ENCODE measurements at regions not wholly inside any gene's neighbourhood (a gene's known extent, or its start where the extent isn't known, plus 50 kb on each side); places are given as distances from the start of the nearest gene placed in this dataset.

DNA sequence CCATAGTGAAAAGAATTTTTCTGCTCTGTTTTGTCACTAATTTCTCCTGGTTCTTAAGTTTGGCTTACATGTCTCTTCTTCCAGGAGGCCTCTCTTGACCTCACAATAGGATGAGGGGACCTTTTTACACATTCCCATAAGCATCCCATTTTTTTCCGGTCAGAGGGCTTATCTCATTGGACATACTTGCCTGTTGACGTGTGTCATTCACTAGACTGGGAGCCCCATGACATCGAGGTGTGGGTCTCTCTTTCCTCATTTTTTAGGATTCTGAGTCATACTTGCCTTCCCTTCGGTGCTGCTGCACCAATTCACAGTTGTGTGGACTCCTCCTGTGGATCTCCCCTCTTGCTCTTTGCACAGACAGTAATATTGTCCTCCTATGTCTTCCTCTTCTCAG, 601.8 kb downstream of the GATA3 start:
- no peak for TF ChIP-seq RXRA (IDR thresholded peaks at IDR 0.05)
- TF ChIP-seq NR2F2 (IDR thresholded peaks at IDR 0.05): no peak
- TF ChIP-seq, protein P1, sequence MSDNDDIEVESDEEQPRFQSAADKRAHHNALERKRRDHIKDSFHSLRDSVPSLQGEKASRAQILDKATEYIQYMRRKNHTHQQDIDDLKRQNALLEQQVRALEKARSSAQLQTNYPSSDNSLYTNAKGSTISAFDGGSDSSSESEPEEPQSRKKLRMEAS (IDR thresholded peaks at IDR 0.05): no peak
- no peak for TF ChIP-seq JUND (IDR thresholded peaks at IDR 0.05)
- TF ChIP-seq, protein P2, sequence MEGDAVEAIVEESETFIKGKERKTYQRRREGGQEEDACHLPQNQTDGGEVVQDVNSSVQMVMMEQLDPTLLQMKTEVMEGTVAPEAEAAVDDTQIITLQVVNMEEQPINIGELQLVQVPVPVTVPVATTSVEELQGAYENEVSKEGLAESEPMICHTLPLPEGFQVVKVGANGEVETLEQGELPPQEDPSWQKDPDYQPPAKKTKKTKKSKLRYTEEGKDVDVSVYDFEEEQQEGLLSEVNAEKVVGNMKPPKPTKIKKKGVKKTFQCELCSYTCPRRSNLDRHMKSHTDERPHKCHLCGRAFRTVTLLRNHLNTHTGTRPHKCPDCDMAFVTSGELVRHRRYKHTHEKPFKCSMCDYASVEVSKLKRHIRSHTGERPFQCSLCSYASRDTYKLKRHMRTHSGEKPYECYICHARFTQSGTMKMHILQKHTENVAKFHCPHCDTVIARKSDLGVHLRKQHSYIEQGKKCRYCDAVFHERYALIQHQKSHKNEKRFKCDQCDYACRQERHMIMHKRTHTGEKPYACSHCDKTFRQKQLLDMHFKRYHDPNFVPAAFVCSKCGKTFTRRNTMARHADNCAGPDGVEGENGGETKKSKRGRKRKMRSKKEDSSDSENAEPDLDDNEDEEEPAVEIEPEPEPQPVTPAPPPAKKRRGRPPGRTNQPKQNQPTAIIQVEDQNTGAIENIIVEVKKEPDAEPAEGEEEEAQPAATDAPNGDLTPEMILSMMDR (IDR thresholded peaks at IDR 0.05; ENCODE audit: low read depth, low read length, missing input control): no peak
- TF ChIP-seq, protein P3, sequence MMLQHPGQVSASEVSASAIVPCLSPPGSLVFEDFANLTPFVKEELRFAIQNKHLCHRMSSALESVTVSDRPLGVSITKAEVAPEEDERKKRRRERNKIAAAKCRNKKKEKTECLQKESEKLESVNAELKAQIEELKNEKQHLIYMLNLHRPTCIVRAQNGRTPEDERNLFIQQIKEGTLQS (IDR thresholded peaks at IDR 0.05): no peak
- no peak for TF ChIP-seq FOXA2 (IDR thresholded peaks at IDR 0.05)
- no peak for TF ChIP-seq EGR1 (IDR thresholded peaks at IDR 0.05; ENCODE audit: low read depth in 2 of 2)
- TF ChIP-seq SP1 (IDR thresholded peaks at IDR 0.05): no peak
- no peak for TF ChIP-seq FOXA1 (IDR thresholded peaks at IDR 0.05)
- TF ChIP-seq GABPA (IDR thresholded peaks at IDR 0.05 in 1 of 2, conservative IDR thresholded peaks at IDR 0.05 in 1 of 2): no peak
- TF ChIP-seq, protein P4, sequence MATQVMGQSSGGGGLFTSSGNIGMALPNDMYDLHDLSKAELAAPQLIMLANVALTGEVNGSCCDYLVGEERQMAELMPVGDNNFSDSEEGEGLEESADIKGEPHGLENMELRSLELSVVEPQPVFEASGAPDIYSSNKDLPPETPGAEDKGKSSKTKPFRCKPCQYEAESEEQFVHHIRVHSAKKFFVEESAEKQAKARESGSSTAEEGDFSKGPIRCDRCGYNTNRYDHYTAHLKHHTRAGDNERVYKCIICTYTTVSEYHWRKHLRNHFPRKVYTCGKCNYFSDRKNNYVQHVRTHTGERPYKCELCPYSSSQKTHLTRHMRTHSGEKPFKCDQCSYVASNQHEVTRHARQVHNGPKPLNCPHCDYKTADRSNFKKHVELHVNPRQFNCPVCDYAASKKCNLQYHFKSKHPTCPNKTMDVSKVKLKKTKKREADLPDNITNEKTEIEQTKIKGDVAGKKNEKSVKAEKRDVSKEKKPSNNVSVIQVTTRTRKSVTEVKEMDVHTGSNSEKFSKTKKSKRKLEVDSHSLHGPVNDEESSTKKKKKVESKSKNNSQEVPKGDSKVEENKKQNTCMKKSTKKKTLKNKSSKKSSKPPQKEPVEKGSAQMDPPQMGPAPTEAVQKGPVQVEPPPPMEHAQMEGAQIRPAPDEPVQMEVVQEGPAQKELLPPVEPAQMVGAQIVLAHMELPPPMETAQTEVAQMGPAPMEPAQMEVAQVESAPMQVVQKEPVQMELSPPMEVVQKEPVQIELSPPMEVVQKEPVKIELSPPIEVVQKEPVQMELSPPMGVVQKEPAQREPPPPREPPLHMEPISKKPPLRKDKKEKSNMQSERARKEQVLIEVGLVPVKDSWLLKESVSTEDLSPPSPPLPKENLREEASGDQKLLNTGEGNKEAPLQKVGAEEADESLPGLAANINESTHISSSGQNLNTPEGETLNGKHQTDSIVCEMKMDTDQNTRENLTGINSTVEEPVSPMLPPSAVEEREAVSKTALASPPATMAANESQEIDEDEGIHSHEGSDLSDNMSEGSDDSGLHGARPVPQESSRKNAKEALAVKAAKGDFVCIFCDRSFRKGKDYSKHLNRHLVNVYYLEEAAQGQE (IDR thresholded peaks at IDR 0.05): no peak
- TF ChIP-seq RAD21 (IDR thresholded peaks at IDR 0.05): no peak
- TF ChIP-seq YY1 (IDR thresholded peaks at IDR 0.05): no peak
- TF ChIP-seq HNF4A (conservative IDR thresholded peaks at IDR 0.05): no peak
- TF ChIP-seq HNF4G (IDR thresholded peaks at IDR 0.05): no peak
- TF ChIP-seq, protein P5, sequence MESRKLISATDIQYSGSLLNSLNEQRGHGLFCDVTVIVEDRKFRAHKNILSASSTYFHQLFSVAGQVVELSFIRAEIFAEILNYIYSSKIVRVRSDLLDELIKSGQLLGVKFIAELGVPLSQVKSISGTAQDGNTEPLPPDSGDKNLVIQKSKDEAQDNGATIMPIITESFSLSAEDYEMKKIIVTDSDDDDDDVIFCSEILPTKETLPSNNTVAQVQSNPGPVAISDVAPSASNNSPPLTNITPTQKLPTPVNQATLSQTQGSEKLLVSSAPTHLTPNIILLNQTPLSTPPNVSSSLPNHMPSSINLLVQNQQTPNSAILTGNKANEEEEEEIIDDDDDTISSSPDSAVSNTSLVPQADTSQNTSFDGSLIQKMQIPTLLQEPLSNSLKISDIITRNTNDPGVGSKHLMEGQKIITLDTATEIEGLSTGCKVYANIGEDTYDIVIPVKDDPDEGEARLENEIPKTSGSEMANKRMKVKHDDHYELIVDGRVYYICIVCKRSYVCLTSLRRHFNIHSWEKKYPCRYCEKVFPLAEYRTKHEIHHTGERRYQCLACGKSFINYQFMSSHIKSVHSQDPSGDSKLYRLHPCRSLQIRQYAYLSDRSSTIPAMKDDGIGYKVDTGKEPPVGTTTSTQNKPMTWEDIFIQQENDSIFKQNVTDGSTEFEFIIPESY (IDR thresholded peaks at IDR 0.05): no peak
- no peak for TF ChIP-seq TAF1 (conservative IDR thresholded peaks at IDR 0.05)
- H3K27me3 ChIP-seq (ENCODE audit: control insufficient read depth in 4 of 4, insufficient read depth in 4 of 4, low read length in 3 of 4): no peaks in the 10 kb centered on the region
- H3K27ac ChIP-seq (ENCODE audit: low read depth in 1 of 2, low read length in 2 of 2): no peak overlapping the region
- 80% methylated on average over 4 of the region's 4 CpGs for WGBS
- no peaks in the 10 kb centered on the region for H3K36me3 ChIP-seq (ENCODE audit: control insufficient read depth in 4 of 4, insufficient read depth in 3 of 4, low read depth in 1 of 4, low read length in 3 of 4)
- no peaks in the 10 kb centered on the region for H3K9me3 ChIP-seq (ENCODE audit: control insufficient read depth in 4 of 4, low read length in 3 of 4)
- no peak overlapping the region for H3K4me3 ChIP-seq (ENCODE audit: low read depth in 1 of 3, low read length in 3 of 3)
- DNase-seq (ENCODE audit: low spot score): no peak
- H3K9ac ChIP-seq (ENCODE audit: low read depth in 1 of 2, low read length in 2 of 2): no peak overlapping the region
- no peaks in the 10 kb centered on the region for H3K4me1 ChIP-seq (ENCODE audit: control insufficient read depth in 4 of 4, insufficient read depth in 4 of 4, low read length in 3 of 4)
